ENCODE measurements at regions not wholly inside any gene's neighbourhood (a gene's known extent, or its start where the extent isn't known, plus 50 kb on each side); places are given as distances from the start of the nearest gene placed in this dataset.

DNA sequence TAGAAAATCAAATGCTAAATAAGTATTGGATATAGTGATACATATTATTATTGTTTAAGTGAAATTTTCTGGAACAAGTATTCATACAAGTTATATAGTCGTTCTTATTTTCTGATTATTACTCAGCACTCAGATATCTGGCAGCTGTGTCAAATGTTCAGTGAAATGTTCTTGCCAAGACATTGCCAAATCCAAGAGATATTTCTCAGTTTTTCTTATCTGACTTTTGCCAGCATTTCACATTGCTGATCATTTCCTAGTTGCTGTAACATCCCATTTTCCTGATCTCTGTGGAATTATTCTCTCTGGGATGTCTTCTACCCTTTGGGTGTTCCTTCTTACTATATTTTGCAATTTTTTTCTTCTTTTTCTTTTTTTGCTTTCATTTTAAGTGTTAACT is 262.3 kb downstream of the KIF2B start:
- no peaks in the 10 kb centered on the region for H3K27me3 Mint-ChIP-seq
- H3K27ac Mint-ChIP-seq: no peak overlapping the region
- no peaks in the 10 kb centered on the region for H3K36me3 Mint-ChIP-seq
- H3K9me3 Mint-ChIP-seq: peaks cover 6 to 17% (median 10%) of the 10 kb centered on the region in 3 donors
- H3K4me3 Mint-ChIP-seq: no peak overlapping the region
- no peaks in the 10 kb centered on the region for H3K4me1 Mint-ChIP-seq

DNA sequence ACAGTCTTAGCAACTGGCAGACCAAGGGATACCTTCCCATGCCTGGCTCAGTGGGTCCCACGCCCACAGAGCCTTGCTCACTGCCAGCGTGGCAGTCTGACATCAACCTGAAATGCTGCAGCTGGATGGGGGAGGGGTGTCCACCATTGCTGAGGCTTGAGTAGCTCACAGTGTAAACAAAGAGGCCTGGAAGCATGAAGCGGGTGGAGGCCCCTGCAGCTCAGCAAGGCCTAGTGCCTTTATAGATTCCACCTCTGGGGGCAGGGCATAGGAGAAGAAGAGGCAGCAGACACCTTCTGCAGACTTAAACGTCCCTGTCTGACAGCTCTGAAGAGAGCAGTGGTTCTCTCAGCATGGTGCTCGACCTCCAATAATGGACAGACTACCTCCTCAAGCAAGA is 263.2 kb downstream of the KIF2B start:
- Mint-ChIP-seq H3K4me3 (no peak overlapping the region), H3K36me3 (no peaks in the 10 kb centered on the region), H3K9me3 (peaks cover 8 to 17% (median 15%) of the 10 kb centered on the region in 3 donors), H3K27me3 (no peaks in the 10 kb centered on the region), H3K4me1 (no peaks in the 10 kb centered on the region), H3K27ac (no peak overlapping the region)

DNA sequence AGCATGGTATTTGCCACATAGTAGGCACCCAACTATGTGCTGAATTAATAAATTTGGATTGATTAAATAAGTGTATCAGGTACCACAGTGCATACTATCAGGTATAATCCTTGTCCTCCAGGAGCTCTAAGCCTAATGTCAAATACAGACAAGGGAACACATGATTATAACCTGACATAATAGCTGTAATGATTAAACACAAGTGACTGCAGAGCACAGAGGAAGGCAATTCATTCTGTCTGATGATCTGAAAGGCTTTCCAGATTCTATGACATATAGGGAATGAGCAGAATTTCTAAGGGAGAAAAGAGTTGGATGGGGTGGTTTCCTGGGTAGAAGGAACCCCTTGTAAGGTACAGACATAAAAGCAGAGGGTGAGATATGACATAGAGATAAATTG is 273.5 kb downstream of the KIF2B start:
- Mint-ChIP-seq H3K9me3 (peaks cover 2 to 14% (median 4%) of the 10 kb centered on the region in 3 donors), H3K27ac (no peak overlapping the region), H3K4me1 (no peaks in the 10 kb centered on the region), H3K4me3 (no peak overlapping the region), H3K27me3 (no peaks in the 10 kb centered on the region), H3K36me3 (no peaks in the 10 kb centered on the region)

DNA sequence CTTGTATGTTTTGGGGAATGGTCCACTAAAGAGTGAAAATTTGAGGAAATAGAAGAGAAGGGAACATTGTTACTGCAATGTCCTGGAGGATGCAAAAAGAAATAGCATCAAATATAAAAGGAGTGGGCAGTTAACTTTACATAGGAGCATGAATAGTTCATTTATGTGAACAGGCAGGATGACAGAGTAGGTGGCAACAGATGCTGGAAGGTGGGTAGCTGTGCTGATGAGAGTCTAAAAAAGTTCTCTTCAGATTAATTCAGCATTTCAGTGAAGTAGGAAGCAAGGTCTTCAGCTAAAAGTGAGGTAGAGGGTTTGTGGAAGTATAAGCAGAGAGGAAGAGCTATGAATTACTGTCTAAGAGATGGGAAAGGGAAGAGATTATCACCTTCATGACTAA is 276.5 kb downstream of the KIF2B start:
- Mint-ChIP-seq H3K9me3 (peaks cover 4 to 7% (median 5%) of the 10 kb centered on the region in 3 donors), H3K4me1 (no peaks in the 10 kb centered on the region), H3K4me3 (no peak overlapping the region), H3K27ac (no peak overlapping the region), H3K36me3 (no peaks in the 10 kb centered on the region), H3K27me3 (no peaks in the 10 kb centered on the region)

DNA sequence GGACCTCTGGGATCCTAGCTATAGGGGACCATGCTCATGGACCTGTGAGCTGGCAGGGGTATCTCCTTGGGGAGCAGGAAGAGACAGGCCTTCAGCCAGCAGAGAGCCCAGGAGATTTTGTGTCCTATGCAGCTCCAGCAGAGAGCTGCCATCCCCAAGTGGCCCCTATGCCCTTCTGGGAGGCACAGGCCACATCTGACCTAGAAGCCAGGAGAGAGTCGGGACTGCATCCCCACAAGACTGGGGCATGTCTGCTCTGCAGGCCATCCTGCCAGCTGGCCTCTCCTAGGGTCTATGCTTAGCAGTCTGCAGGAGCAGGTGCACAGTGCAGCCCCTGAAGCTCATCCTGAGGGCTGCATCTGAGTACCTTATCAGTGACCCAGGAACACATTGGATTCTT is 279.5 kb downstream of the KIF2B start:
- no peak overlapping the region for H3K27ac Mint-ChIP-seq
- no peaks in the 10 kb centered on the region for H3K27me3 Mint-ChIP-seq

DNA sequence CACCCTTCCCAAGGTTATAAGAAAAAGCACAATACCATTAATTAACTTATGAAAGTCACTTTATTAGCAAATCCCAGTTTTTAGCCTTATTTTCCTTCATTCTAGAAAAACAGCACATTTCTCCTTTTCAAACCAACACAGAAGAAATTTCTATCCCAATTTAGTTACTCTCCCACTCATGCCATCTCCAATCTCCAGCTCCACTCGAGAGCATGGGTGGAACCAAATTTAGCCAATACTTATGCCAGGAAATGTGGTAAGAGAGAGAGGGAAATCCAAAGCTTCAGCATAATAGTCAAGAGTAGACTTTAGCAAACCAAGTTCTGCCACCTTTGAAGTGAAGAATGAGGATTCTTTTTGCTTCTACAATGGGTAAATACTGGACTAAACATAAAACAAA is 288.8 kb downstream of the KIF2B start:
- peaks cover 2 to 14% (median 3%) of the 10 kb centered on the region in 3 donors for H3K9me3 Mint-ChIP-seq
- no peak overlapping the region for H3K27ac Mint-ChIP-seq
- no peak overlapping the region for H3K4me3 Mint-ChIP-seq
- no peaks in the 10 kb centered on the region for H3K4me1 Mint-ChIP-seq
- peaks cover 1% of the 10 kb centered on the region for H3K36me3 Mint-ChIP-seq
- H3K27me3 Mint-ChIP-seq: no peaks in the 10 kb centered on the region

More for the DNA sequence above, 279.5 kb downstream of the KIF2B start:
- Mint-ChIP-seq H3K36me3 (no peaks in the 10 kb centered on the region), H3K4me3 (no peak overlapping the region), H3K9me3 (peaks cover 6 to 24% (median 16%) of the 10 kb centered on the region in 3 donors), H3K4me1 (no peaks in the 10 kb centered on the region)

DNA sequence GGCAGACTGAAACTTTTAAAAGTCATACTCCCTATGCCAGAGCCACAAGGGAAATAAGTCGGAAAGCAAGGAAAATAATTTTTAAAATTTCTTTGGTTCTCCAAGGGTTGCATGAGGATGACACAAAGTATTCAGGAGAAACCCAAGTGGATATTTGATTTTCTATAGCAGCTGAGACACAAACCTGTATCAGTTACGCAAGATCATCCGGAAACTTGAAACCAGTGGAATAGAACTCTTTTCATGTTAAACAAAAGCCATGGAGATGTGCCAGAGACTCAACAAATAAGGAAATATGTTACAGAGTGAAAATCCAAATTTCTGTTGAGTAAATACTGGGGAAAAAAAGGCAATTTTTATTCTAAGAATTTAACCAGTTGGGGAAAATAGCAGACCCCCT is 294.7 kb downstream of the KIF2B start:
- no peaks in the 10 kb centered on the region for H3K36me3 Mint-ChIP-seq
- H3K4me1 Mint-ChIP-seq: no peaks in the 10 kb centered on the region
- H3K27ac Mint-ChIP-seq: no peak overlapping the region
- no peaks in the 10 kb centered on the region for H3K27me3 Mint-ChIP-seq
- H3K9me3 Mint-ChIP-seq: peaks cover 2 to 16% (median 5%) of the 10 kb centered on the region in 3 donors
- no peak overlapping the region for H3K4me3 Mint-ChIP-seq

DNA sequence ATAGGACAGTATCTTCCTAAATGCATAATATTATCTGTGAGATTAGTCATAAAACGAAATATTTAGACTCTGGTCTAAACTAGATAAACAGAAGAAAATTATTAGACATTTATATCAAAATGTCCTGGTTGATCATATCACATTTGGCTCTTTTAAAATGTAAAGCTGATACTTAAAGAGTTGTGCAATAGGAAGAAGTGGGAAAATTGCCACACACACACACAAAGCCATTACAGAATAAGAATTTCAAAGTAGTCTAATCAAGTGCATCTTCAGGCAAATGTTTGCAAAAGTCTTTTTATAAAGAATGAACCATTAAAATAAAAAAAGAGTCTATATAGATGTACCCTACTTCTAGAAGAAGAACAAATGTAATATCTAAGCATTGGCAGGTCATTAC is 301.7 kb downstream of the KIF2B start:
- Mint-ChIP-seq H3K4me3 (no peak overlapping the region), H3K36me3 (no peaks in the 10 kb centered on the region), H3K27me3 (no peaks in the 10 kb centered on the region), H3K27ac (no peak overlapping the region), H3K9me3 (peaks cover 4 to 20% (median 17%) of the 10 kb centered on the region in 3 donors), H3K4me1 (no peaks in the 10 kb centered on the region)

DNA sequence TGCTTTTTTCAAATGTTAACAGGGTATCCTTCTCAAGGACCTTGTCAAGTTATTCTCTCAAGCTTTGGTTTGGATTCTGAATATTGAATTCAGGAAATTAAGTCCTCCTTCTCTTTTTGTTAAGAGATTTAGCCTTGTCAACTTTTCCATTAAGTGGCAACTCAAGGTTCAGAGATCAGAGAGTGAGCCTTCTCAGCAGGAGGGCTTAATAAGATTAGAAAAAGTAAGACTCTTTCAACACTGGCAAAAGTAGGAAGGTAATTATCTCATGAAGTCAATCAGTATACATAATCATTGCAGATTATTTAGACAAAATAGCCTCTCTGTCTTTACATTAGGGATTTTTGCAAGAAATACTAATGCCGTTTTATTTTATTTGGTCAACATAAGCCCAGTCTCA is 330.7 kb downstream of the KIF2B start:
- H3K27me3 Mint-ChIP-seq: no peaks in the 10 kb centered on the region
- no peaks in the 10 kb centered on the region for H3K4me1 Mint-ChIP-seq
- H3K27ac Mint-ChIP-seq: no peak overlapping the region
- H3K9me3 Mint-ChIP-seq: peaks cover 5 to 20% (median 7%) of the 10 kb centered on the region in 3 donors
- H3K36me3 Mint-ChIP-seq: no peaks in the 10 kb centered on the region
- H3K4me3 Mint-ChIP-seq: no peak overlapping the region

DNA sequence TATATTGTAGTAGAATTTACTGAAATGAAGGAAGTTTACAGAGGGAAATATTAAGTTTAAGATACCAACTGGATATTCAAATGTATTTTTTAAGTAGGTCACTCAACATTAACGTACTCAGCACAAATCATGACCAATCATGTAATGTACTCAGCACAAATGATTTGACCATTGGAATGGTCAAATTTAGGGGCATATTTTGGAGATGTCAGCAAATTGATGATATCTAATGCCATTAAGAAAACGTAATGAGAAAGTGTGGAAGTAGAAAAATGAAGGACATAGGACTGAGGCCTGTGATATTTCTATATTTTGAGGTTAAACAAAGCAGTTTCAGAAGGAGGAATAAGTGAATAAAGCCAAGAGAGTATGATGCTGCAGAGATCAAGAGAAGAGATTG is 334.8 kb downstream of the KIF2B start:
- Mint-ChIP-seq H3K27me3 (no peaks in the 10 kb centered on the region), H3K4me1 (no peaks in the 10 kb centered on the region), H3K36me3 (peaks cover 3% of the 10 kb centered on the region), H3K9me3 (peaks cover 4 to 18% (median 5%) of the 10 kb centered on the region in 3 donors), H3K27ac (no peak overlapping the region), H3K4me3 (no peak overlapping the region)

DNA sequence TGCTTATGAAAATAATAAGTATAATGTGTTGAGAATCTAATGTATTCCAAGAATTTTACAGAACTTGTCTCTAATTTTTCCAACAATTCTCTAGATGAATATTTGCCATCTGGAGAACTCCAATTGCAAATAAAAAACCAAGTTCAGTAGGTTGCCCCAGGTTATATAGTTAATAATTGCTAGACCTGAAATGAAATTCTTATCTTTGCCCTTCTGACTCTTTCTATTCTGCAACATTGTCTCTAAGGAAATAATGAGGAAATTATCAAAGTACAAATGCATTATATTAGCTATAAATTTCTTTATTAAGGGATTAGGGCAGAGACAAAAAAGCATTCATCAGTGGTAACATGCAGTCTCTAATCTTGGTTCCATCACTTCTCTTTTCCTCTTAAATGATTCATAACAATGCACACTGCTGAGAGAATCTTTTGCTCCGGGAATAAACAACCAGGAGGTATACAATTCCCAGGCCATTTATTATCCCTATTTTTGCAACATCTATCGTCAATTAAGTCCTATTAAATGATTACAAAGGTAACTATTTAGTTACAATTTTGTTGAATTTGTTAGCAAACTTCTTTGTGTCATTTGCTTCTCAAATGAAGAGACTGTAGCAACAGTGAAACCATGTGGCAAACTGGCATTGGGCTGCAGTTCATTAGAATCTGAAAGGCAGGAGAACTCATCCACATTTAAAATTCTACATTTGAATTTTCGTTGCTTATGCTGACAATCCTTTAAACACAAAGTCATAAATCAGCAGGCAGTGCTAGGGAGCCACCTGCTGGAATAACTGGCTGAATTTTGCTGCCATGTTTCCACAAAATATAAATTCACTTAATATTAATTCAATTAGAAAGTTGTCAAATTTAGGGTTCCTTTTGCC is 349.6 kb downstream of the KIF2B start:
- H3K36me3 Mint-ChIP-seq: no peaks in the 10 kb centered on the region
- H3K27ac Mint-ChIP-seq: no peak overlapping the region
- H3K4me3 Mint-ChIP-seq: no peak overlapping the region
- H3K9me3 Mint-ChIP-seq: peaks cover 0 to 5% (median 4%) of the 10 kb centered on the region in 3 donors
- no peaks in the 10 kb centered on the region for H3K27me3 Mint-ChIP-seq
- no peaks in the 10 kb centered on the region for H3K4me1 Mint-ChIP-seq

DNA sequence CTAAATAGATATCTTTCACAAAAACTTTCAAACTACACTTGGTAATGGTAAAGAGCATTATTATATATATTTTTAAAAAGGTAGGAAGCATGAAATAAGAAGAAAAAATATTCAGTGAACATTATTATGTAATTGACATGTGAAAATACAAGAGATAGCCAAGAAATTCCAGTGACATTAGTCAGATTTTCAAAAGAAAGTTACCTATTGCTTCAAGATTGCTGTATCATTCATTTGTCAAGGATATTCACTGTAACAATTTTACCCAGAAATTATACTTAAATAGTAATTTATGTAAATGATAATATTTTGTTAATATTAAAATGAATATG is 350.2 kb downstream of the KIF2B start:
- H3K4me1 Mint-ChIP-seq: no peaks in the 10 kb centered on the region
- H3K4me3 Mint-ChIP-seq: no peak overlapping the region
- no peaks in the 10 kb centered on the region for H3K27me3 Mint-ChIP-seq

DNA sequence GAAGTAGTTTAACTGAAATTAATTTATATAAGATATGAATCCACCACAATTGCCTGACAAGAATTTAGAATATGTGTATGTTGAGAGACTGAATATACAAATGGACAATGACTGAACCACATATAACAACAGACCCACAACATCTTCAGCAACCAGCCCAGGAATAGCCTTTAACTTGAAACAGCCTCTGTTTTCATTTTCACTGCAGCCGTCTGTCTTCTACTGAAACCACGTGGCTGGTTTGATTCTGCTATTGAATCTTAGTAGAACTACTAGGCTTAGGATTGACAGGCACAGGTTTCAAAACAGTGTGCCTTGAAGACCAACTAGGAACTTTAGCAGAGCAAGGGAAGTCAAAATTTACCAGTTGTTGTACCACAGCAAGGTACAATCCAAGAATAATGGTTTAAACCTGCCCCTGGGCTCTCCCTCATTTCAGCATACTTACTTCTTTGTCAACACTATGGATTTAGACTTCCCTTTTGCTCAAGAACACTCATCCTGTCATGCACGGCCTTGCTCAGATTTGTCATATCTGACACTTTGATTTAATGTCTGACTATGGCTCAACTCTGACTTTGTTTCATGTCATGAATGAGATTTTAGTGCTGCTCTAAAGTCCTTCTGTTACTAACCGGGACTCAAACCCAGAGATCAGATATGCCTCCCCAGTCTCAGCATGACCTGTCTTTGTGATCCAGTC is 355.0 kb downstream of the KIF2B start:
- H3K36me3 Mint-ChIP-seq: no peaks in the 10 kb centered on the region
- no peaks in the 10 kb centered on the region for H3K27me3 Mint-ChIP-seq
- H3K27ac Mint-ChIP-seq: no peak overlapping the region
- H3K4me3 Mint-ChIP-seq: no peak overlapping the region
- peaks cover 3 to 21% (median 6%) of the 10 kb centered on the region in 3 donors for H3K9me3 Mint-ChIP-seq
- no peaks in the 10 kb centered on the region for H3K4me1 Mint-ChIP-seq

More for the DNA sequence above, 350.2 kb downstream of the KIF2B start:
- Mint-ChIP-seq H3K36me3 (no peaks in the 10 kb centered on the region), H3K9me3 (peaks cover 0 to 5% (median 4%) of the 10 kb centered on the region in 3 donors), H3K27ac (no peak overlapping the region)

DNA sequence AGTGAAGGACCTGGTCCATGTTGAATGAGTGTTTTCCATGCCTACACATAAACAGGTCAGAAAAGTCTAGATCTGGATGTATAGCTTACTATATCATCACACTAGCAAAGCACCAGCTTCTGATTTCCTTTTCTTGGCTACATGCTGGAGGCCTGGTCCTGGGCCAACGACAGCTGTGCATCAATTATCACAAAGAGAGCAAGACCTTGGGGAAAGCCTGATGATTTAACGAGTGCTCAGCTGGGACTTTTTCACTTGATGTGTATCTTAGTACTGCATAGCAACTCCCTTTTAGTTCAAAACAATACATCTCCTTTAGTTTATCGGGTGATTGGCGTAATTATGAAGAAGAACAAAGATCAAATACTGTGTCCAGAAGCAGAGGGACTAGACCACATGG is 358.2 kb downstream of the KIF2B start:
- no peaks in the 10 kb centered on the region for H3K27me3 Mint-ChIP-seq
- peaks cover 0 to 1% (median 0%) of the 10 kb centered on the region in 3 donors for H3K4me1 Mint-ChIP-seq
- H3K36me3 Mint-ChIP-seq: no peaks in the 10 kb centered on the region

DNA sequence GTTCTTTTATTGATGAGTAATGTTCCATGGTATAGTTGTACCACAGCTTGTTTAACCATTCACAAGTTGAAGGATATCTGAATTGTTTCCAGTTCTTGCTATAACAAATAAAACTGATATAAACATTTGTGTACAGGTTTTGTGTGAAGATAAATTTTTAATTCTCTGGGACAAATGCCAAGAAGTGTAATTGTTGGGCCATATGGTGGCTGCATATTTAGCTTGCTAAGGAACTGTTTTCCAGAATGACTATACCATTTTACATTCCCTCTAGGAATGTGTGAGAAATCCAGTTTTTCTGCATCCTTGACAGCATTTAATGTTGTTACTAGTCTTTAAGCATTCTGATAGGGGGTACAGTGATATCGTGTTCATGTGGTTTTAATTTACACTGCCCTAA is 368.5 kb downstream of the KIF2B start:
- Mint-ChIP-seq H3K4me3 (no peak overlapping the region), H3K4me1 (no peaks in the 10 kb centered on the region), H3K27ac (no peak overlapping the region), H3K9me3 (peaks cover 3 to 9% (median 4%) of the 10 kb centered on the region in 3 donors), H3K36me3 (no peaks in the 10 kb centered on the region), H3K27me3 (no peaks in the 10 kb centered on the region)

More for the DNA sequence above, 358.2 kb downstream of the KIF2B start:
- Mint-ChIP-seq H3K27ac (no peak overlapping the region), H3K4me3 (no peak overlapping the region), H3K9me3 (peaks cover 2 to 16% (median 6%) of the 10 kb centered on the region in 3 donors)
